ENCODE measurements at regions not wholly inside any gene's neighbourhood (a gene's known extent, or its start where the extent isn't known, plus 50 kb on each side); places are given as distances from the start of the nearest gene placed in this dataset.
A peak's percentile ranks its signal among the peaks of the same experiment; 100 is the strongest.

- ChIA-PET POLR2A (ENCODE audit: unreplicated experiment) (no interaction called here), CTCF (interaction anchor here (0.6 kb wide), 1 partner anchor 9 kb away, joined by 5 read pairs; no protein-coding TSS in a partner anchor)
- no peak overlapping the region for H4K5ac ChIP-seq (ENCODE audit: low read depth, low read length)
- H3K4ac ChIP-seq (ENCODE audit: low read depth, low read length), result no peak overlapping the region
- H3K23ac ChIP-seq (ENCODE audit: low read depth, low read length), result no peak overlapping the region
- no peak overlapping the region for H3K18ac ChIP-seq (ENCODE audit: low read depth, low read length)
- H3K9ac ChIP-seq (ENCODE audit: low read depth, low read length), result no peak overlapping the region
- H3K4me3 ChIP-seq (ENCODE audit: insufficient read depth, low read depth, low read length), result no peak overlapping the region
- no peak overlapping the region for H4K8ac ChIP-seq (ENCODE audit: low read depth in 2 of 2, low read length in 2 of 2)
- H3K4me1 ChIP-seq (ENCODE audit: control insufficient read depth, insufficient read depth, low read length), result no peaks in the 10 kb centered on the region
- no peak overlapping the region for H2BK20ac ChIP-seq (ENCODE audit: low read depth, low read length)
- H3K79me1 ChIP-seq (ENCODE audit: low read depth in 1 of 2, low read length in 2 of 2), result no peaks in the 10 kb centered on the region
- no peak for TF ChIP-seq NFE2L2 (IDR thresholded peaks at IDR 0.05; ENCODE audit: low read depth, low read length)
- TF ChIP-seq MAFK (IDR thresholded peaks at IDR 0.05; ENCODE audit: low read depth, low read length), result peak; percentile 35; the same call in 1 of the 2 replicates
- no peak for TF ChIP-seq ELK1 (IDR thresholded peaks at IDR 0.05; ENCODE audit: borderline replicate concordance, low read depth, low read length)
- TF ChIP-seq RAD21 (IDR thresholded peaks at IDR 0.05; ENCODE audit: low read length), result no peak
- no peak for TF ChIP-seq MXI1 (IDR thresholded peaks at IDR 0.05; ENCODE audit: borderline replicate concordance, low read depth, low read length)
- no peak overlapping the region for H3K14ac ChIP-seq (replicated peaks; ENCODE audit: low read depth, low read length)
- H4K91ac ChIP-seq (ENCODE audit: insufficient read depth, low read depth, low read length), result no peak overlapping the region
- H2BK15ac ChIP-seq (ENCODE audit: low read depth, low read length), result no peak overlapping the region
- no peak overlapping the region for H3K4me2 ChIP-seq (ENCODE audit: low read depth, low read length)
- in situ Hi-C loops (cut with MboI; ENCODE audit: low sequenced_read_pairs), result no loop called here
- no TSS peak for BruUV-seq (replicated peaks)
- ATAC-seq (ENCODE audit: low read depth) (no peak), DNase-seq (no peak)
- H3K27ac ChIP-seq (ENCODE audit: insufficient read depth, low read length), result no peak overlapping the region
- H3K36me3 ChIP-seq (ENCODE audit: control insufficient read depth, insufficient read depth, low read length), result no peaks in the 10 kb centered on the region
- H3K56ac ChIP-seq (ENCODE audit: extremely low read depth, insufficient read depth, low read length), result no peak overlapping the region
- H4K20me1 ChIP-seq (ENCODE audit: insufficient read depth, low read length), result no peaks in the 10 kb centered on the region
- no peak overlapping the region for H2AFZ ChIP-seq (replicated peaks; ENCODE audit: low read length, poor library complexity)
- H2AK5ac ChIP-seq (ENCODE audit: low read depth, low read length), result no peak overlapping the region
- no peak overlapping the region for H2AK9ac ChIP-seq (replicated peaks; ENCODE audit: low read depth, low read length, poor library complexity)
- H3K27me3 ChIP-seq (ENCODE audit: control insufficient read depth, insufficient read depth, low read length), result peaks cover 3% of the 10 kb centered on the region
- H3K9me3 ChIP-seq (ENCODE audit: control insufficient read depth, insufficient read depth, low read length), result no peaks in the 10 kb centered on the region
- no CpG with 5 or more reads among the region's 1 CpG for WGBS, 2 experiments (ENCODE audit: extremely low coverage in 2 of 2, insufficient read length in 1 of 2)
- dilution Hi-C loops (cut with HindIII; ENCODE audit: low sequenced_read_pairs, unreplicated experiment), result no loop called here
- H2BK5ac ChIP-seq (ENCODE audit: low read depth, low read length, poor library complexity, severe bottlenecking), result no peak overlapping the region
- intact Hi-C loops (cut with micrococcal nuclease), result no loop called here
- no peaks in the 10 kb centered on the region for H3K9me1 ChIP-seq (ENCODE audit: insufficient read depth, low read length)
- no peak overlapping the region for H2BK120ac ChIP-seq (ENCODE audit: low read depth, low read length)
These were observed 199.2 kb upstream of the EPHA4 start for GRCh38 chr2:221771297-221771696.
